HuH-7 (cell line): ENCODE measurements at regions not wholly inside any gene's neighbourhood (a gene's known extent, or its start where the extent isn't known, plus 50 kb on each side); places are given as distances from the start of the nearest gene placed in this dataset.
"Not testable (repeated sequence)": the region's sequence is repeated elsewhere in the genome, so short reads cannot be mapped to it uniquely, and the experiment has no call there.

Experiments used
- DNase-seq: peaks from one replicate; pipeline ENCODE4 v3.0.0; 2011; ENCODE audit warnings: low spot score

DNA sequence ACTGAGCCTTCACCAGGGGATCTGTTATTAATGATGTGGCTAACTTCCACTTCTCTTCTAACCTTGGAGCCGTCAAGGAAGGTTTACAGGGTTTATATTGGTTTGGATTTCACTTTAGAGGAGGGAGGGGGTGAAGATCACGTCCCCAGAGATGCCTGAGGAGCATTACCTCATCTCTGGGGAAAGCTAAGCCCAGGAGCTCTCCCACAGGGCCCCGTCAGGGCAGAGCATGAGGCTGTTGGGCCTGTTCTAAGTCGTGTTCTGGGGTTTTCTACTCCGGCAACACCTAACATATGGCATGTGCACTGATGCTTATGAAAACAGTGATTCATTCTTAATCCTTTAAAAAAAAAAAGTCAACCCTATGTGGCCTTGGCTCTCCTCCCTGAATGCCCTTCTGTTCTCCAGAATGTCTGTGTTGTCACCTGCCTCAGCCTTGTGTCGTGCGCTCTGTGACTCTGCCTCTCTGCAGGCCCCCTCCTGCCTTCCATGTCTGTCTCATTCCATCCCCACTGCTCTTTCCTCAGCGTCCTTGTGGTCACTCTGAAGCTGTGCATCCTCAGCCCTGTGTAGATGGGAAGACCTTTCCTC lies 97.4 kb upstream of the JARID2 start:
- no peak for DNase-seq

DNA sequence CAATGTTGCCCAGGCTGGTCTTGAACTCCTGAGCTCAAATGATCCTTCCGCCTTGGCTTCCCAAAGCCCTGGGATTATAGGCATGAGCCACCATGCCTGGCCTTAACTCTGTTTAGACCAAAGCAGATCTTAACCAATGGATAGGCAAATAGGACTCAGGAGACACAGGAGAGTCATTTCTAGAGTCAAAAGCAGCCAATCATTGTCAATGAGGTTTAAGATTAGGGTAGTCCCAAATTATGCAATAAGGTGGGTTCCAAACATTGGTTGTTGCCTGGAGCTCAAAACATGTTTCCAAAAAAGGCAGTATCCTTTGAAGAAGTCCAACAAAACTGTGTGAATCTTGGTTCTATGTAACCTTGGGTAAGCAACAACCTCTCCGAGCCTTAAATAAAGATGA lies 95.7 kb upstream of the JARID2 start:
- DNase-seq = no peak

DNA sequence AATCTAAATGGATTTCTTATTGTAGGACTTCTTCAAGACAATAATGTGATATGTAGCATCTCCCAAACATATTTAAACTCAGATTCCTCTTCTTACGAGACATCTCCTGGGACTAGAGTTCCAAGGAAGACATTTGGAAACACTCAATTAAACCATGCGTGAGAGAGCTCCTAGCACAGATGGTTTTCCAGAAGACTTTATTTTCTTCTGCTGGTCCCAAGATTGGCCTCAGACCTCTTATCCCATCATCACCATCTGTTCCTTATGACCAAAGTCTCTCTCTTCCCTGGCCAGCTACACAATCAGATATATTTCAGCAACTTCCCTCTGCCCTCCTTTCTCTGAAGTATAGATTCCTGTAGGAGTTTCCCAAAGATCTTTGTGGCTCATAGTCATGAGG lies 93.2 kb upstream of the JARID2 start:
- no peak for DNase-seq

DNA sequence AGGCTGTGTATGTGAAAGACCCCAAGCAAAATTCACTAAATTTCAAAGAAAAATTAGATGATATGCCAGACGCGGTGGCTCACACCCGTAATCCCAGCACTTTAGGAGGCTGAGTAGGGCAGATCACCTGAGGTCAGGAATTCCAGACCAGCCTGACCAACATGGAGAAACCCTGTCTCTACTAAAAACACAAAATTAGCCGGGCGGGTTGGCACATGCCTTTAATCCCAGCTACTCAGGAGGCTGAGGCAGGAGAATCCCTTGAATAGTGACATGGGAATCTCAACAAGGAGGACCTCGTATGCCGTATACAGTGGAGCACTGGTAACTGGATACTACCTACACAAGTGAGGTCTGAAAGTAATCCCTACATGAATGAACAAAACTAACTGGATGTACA lies 92.7 kb upstream of the JARID2 start:
- DNase-seq = no peak

DNA sequence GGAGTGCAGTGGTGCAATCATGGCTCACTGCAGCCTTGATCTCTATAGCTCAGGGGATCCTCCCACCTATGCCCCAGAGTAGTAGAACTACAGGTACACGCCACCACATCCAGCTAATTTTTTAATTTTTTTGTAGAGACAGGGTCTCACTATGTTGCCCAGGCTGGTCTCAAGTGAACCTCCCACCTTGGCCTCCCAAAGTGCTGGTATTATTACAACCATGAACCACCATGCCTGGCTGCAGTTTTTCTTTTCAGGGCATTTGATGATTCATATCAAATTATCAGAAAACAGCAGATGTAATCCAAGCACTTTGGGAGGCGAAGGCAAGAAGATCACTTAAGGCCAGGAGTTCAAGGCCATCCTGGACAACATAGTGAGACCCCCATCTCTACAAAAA lies 88.4 kb upstream of the JARID2 start:
- no peak for DNase-seq

DNA sequence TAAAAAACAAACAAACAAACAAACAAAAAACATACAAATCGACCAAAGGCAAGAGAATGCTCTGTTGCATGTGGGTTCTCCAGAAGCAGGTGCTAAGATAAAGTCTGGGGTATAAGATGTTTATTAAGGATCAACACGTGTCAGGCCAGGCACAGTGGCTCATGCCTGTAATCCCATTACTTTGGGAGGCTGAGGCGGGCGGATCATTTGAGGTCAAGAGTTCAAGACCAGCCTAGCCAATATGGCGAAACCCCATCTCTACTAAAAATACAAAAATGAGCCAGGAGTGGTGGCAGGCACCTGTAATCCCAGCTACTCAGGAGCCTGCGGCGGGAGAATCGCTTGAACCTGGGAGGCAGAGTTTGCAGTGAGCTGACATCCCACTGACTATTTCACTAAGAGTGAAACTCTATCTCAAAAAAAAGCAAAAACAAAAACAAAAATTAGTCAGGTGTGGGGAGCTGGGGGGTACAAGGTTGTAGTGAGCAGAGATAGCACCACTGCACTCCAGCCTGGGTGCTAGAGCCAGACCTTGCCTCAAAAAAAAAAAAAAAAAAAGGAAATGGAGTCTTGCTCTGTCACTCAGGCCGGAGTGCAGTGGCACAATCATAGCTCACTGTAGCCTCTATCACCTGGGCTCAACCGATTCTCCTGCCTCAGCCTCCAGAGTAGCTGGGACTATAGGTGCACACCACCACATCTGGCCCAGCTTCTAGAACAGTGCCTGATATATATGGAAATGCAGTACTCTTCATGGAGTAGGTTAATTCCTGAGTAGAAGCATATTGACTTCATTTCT lies 86.8 kb upstream of the JARID2 start:
- no peak for DNase-seq

DNA sequence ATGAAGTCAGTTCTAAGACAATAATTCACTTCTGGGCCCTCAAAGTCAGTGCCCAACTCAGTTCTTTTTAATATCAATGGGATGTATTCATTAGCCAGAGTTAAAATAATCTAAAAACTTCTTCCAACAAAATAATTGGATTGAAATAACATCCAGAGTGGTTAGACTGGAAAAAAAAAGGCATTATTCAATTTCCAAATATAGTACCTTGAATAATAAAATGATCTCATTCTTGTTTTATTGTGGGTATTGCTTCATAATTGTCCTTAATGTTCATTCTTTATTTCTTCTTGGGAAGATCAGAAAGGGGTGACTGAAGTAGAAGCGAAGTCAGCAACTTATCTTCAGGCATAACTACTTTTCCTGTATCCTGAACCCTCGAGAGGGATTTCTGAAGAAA lies 85.1 kb upstream of the JARID2 start:
- no peak for DNase-seq

DNA sequence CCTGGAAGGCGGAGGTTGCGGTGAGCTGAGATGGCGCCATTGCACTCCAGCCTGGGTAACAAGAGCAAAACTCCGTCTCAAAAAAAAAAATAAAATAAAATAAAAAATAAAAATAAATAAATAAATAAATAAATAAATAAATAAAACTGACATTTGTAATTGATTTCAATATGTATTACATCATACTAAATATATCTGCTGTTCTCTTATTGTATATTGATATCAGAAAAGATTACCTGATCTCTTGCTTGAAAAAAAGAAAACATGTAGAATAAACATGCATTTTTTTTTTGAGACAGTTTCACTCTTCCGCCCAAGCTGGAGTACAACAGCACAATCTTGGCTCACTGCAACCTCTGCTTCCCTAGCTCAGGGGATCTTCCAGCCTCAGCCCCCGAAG lies 81.0 kb upstream of the JARID2 start:
- DNase-seq = not testable (repeated sequence)

DNA sequence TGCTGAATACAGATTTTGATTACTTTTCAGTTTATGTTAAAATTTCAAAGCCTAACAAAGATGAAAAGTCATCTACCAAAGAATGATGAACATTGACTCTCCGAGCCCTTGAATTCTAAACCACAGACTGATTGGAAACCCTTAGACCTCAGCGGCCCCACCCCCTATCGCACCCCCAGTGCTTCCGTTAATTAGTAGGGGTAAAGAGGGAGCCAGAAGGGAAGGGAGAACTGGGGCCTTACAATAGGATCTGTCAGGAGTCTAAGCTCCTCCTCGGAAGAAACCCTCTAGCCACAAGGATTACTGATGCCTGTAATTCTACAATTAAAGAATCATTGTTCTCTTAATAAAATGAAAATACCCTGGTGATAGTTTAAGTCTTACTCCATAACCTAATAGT lies 79.7 kb upstream of the JARID2 start:
- DNase-seq = no peak

DNA sequence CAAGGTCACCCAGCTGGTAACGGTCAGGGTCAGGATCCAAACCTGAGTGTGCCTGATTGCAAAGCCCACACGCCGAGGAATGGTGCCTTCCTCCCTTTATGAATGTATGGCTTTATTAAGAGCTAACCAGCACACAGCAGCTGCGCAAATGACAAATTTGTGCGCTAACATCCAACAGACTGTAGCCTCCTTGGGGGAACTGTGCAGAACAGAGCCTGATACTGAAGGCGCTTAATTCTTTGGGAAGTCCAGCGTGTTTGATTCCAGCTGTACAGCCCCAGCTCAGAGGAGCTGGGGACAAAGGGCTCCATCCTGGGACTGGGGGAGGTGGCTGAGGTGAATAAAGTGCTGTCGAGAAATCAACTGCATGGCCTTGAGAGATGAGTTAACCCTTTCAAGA lies 75.7 kb upstream of the JARID2 start:
- no peak for DNase-seq

DNA sequence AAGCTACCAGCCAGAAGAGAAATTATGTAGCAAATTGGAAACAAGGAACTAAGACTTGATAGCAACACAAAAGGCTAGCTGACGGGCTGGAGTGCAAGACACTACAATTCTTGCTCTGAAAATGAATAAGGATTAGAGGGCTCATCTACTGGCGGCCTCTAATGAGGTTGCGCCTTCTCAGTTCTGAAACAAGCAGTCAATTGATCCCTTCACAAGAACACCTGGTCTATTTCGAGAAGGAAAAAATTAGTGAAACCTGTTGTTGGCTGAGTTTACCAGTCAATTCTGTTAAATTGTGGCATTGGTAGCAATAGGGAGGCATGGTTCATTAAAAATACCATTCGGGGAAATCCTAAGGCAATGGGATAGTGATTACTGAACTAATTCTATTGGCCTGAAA lies 74.8 kb upstream of the JARID2 start:
- no peak for DNase-seq

DNA sequence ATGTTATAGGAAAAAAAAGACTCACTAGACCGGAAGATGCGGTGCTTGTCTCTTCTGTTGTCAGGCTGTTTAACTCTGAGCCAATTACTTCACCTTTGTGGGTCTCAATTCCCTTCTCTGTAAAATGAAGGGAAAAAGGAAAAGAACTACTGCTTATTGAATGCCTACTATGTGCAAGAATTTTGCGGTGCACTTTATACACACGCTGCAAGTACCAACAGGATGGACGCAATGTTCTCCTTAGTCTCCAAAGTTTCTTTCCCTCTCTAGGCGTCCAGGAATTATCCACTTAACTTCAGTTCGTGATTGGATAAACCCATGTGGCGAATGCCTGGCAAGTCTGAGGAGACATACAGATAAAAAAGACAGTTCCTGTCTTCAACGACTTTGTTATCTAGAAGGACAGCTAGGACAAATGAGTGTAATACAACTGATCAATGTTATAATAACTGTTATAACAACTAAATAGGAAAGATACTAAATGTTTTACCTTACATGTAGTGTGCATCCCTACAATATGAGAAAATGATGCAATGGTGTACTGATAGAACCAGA lies 69.0 kb upstream of the JARID2 start:
- no peak for DNase-seq

DNA sequence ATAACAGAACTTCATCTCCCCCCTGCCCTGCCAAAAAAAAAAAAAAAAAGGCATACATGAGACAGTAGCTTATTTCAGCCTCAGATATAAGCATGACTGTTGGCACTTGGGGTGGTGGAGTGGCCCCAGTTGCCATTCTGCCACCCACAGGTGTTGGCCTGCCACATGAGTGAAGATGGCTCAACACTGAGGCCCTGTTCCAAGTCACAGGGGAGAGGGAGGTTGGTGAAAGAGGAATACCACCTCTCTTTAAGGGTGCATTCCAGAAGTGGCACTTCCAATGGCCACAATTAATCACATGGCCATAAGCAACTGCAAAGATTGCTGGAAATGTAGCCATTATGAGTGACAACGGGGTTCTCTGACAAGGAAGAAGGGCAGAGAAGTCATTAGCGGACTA lies 61.9 kb upstream of the JARID2 start:
- DNase-seq = no peak

DNA sequence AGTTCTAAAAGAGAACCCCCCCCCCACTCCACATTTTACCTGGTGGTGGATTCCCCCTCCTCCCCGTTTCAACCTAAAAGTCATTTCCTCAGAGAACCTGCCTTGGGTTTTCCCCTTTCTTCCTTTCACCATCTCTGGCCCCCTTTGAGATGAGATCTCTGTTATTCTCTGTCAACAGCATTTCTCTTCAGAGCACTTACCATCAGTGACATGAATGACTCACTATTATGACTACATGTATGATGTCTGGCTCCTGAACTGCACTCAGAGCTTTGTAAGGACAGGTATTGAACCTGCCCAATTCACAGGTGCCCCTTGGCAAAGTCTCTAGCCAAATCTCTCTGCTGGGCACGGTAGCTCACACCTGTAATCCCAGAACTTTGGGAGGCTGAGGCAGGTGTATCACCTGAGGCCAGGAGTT lies 61.4 kb upstream of the JARID2 start:
- no peak for DNase-seq

DNA sequence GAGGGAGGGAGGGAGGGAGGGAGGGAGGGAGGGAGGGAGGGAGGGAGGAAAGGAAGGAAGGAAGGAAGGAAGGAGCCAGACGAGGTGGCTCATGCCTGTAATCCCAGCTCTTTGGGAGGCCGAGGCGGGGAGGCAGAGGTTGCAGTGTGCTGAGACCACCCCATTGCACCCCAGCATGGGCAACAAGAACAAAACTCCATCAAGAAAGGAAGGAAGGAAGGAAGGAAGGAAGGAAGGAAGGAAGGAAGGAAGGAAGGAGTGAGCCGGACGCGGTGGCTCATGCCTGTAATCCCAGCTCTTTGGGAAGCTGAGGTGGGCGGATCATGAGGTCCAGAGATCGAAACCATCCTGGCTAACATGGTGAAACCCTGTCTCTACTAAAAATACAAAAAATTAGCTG lies 60.8 kb upstream of the JARID2 start:
- DNase-seq = not testable (repeated sequence)

DNA sequence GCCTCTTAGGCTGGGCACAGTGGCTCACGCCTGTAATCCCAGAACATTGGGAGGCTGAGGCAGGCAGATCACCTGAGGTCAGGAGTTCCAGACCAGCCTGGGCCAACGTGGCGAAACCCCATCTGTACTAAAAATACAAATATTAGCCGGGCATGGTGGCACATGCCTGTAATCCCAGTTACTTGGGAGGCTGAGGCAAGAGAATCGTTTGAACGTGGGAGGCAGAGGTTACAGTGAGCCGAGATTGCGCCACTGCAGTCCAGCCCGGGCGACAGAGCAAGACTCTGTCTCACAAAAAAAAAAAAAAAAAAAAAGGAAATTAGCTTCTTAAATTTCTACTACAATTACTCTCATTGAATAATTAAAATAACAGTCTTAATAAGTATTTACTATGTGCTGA lies 52.4 kb upstream of the JARID2 start:
- DNase-seq = not testable (repeated sequence)

DNA sequence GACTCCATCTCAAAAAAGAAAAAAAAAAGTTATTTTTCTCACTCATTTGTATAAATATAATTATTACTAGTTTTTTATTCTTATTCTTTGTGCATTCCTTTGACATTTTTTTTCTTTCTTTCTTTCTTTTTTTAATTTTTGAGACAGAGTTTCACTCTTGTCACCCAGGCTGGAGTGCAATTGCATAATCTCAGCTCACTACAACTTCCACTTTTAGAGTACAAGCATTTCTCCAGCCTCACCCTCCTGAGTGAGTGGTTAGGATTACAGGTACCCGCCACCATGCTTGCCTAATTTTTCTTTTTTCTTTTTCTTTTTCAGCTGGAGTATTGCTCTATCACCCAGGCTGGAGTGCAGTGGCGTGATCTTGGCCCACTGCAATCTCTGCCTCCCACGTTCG lies 51.4 kb upstream of the JARID2 start:
- DNase-seq = no peak
